Ectodermal cell (in vitro differentiated cells): ENCODE measurements at regions not wholly inside any gene's neighbourhood (a gene's known extent, or its start where the extent isn't known, plus 50 kb on each side); places are given as distances from the start of the nearest gene placed in this dataset.

ENCODE experiments used
- H3K27ac ChIP-seq: 2 replicates; pipeline ENCODE4 v1.7.0; 2013; ENCODE audit warnings: mild to moderate bottlenecking, low read depth, low read length; ENCODE audit not compliant: insufficient read depth, poor library complexity, severe bottlenecking
- H3K27me3 ChIP-seq: 2 replicates; pipeline ENCODE4 v1.7.0; 2013; ENCODE audit warnings: mild to moderate bottlenecking, low read length; ENCODE audit not compliant: insufficient read depth, control insufficient read depth, poor library complexity, severe bottlenecking
- H3K36me3 ChIP-seq: one replicate; pipeline ENCODE4 v1.7.0; 2013; ENCODE audit warnings: low read length; ENCODE audit not compliant: control insufficient read depth, insufficient read depth
- H3K4me1 ChIP-seq: one replicate; pipeline ENCODE4 v1.7.0; 2013; ENCODE audit warnings: low read length; ENCODE audit not compliant: control insufficient read depth, insufficient read depth
- H3K4me3 ChIP-seq: 2 replicates; pipeline ENCODE4 v1.7.0; 2013; ENCODE audit warnings: low read depth, low read length, control low read depth; ENCODE audit not compliant: insufficient read depth
- H3K9me3 ChIP-seq: 2 replicates; pipeline ENCODE4 v1.7.0; 2013; ENCODE audit warnings: mild to moderate bottlenecking, low read length, moderate library complexity; ENCODE audit not compliant: control insufficient read depth
- WGBS, 2 experiments: methylation state at CpG; one replicate each; pipeline ENCODE4 v1.1.7; 2013; ENCODE audit warnings: missing lambda C conversion rate in 2 of 2; 5-methylcytosine and 5-hydroxymethylcytosine counted together

- Histone ChIP-seq H3K9me3 (no peaks in the 10 kb centered on the region), H3K4me1 (no peaks in the 10 kb centered on the region), H3K4me3 (no peak overlapping the region), H3K27me3 (no peaks in the 10 kb centered on the region), H3K27ac (no peak overlapping the region), H3K36me3 (no peaks in the 10 kb centered on the region)
- 76 to 93% methylated on average over 2 of the region's 2 CpGs for WGBS, 2 experiments
Observed at GRCh38 chr12:30003321-30003720, 219.6 kb upstream of the TMTC1 start.

GRCh38 chr12:30002677-30003076 lies 218.9 kb upstream of the TMTC1 start:
- 85 to 87% methylated on average over 5 of the region's 5 CpGs for WGBS, 2 experiments
- no peak overlapping the region for H3K4me3 ChIP-seq

GRCh38 chr12:30000401-30000800 lies 216.7 kb upstream of the TMTC1 start:
- H3K9me3 ChIP-seq, result no peaks in the 10 kb centered on the region
- 88 to 94% methylated on average over 1 of the region's 1 CpG for WGBS, 2 experiments
- no peaks in the 10 kb centered on the region for H3K36me3 ChIP-seq
- no peak overlapping the region for H3K4me3 ChIP-seq
- H3K27ac ChIP-seq, result no peak overlapping the region
- no peaks in the 10 kb centered on the region for H3K4me1 ChIP-seq
- H3K27me3 ChIP-seq, result no peaks in the 10 kb centered on the region

More at GRCh38 chr12:30002677-30003076, 218.9 kb upstream of the TMTC1 start:
- no peak overlapping the region for H3K27ac ChIP-seq
- H3K27me3 ChIP-seq, result no peaks in the 10 kb centered on the region
- H3K36me3 ChIP-seq, result no peaks in the 10 kb centered on the region
- no peaks in the 10 kb centered on the region for H3K9me3 ChIP-seq
- no peaks in the 10 kb centered on the region for H3K4me1 ChIP-seq

- H3K9me3 ChIP-seq, result no peaks in the 10 kb centered on the region
- no peak overlapping the region for H3K27ac ChIP-seq
- H3K4me3 ChIP-seq, result no peak overlapping the region
- H3K36me3 ChIP-seq, result no peaks in the 10 kb centered on the region
- 84 to 94% methylated on average over 3 of the region's 3 CpGs for WGBS, 2 experiments
- H3K4me1 ChIP-seq, result no peaks in the 10 kb centered on the region
- no peaks in the 10 kb centered on the region for H3K27me3 ChIP-seq
Observed at GRCh38 chr12:29996993-29997392, 213.3 kb upstream of the TMTC1 start.

- no peaks in the 10 kb centered on the region for H3K9me3 ChIP-seq
- 79 to 87% methylated on average over 2 of the region's 2 CpGs for WGBS, 2 experiments
Observed at GRCh38 chr12:29992366-29992765, 208.6 kb upstream of the TMTC1 start.

GRCh38 chr12:29991924-29992323 lies 208.2 kb upstream of the TMTC1 start:
- Histone ChIP-seq H3K4me3 (no peak overlapping the region), H3K27me3 (no peaks in the 10 kb centered on the region), H3K27ac (no peak overlapping the region), H3K36me3 (no peaks in the 10 kb centered on the region), H3K4me1 (no peaks in the 10 kb centered on the region), H3K9me3 (no peaks in the 10 kb centered on the region)
- 96 to 98% methylated on average over 2 of the region's 2 CpGs for WGBS, 2 experiments

More at GRCh38 chr12:29992366-29992765, 208.6 kb upstream of the TMTC1 start:
- Histone ChIP-seq H3K4me1 (no peaks in the 10 kb centered on the region), H3K4me3 (no peak overlapping the region), H3K27me3 (no peaks in the 10 kb centered on the region), H3K36me3 (no peaks in the 10 kb centered on the region), H3K27ac (no peak overlapping the region)

- Histone ChIP-seq H3K9me3 (no peaks in the 10 kb centered on the region), H3K4me3 (no peak overlapping the region), H3K36me3 (no peaks in the 10 kb centered on the region), H3K27me3 (no peaks in the 10 kb centered on the region), H3K27ac (no peak overlapping the region), H3K4me1 (no peaks in the 10 kb centered on the region)
- WGBS, 2 experiments, result 94% methylated on average over 4 of the region's 4 CpGs
Observed at GRCh38 chr12:29990971-29991370, 207.2 kb upstream of the TMTC1 start.

- Histone ChIP-seq H3K9me3 (no peaks in the 10 kb centered on the region), H3K4me3 (no peak overlapping the region), H3K4me1 (no peaks in the 10 kb centered on the region), H3K36me3 (no peaks in the 10 kb centered on the region), H3K27ac (no peak overlapping the region), H3K27me3 (no peaks in the 10 kb centered on the region)
- 64% methylated on average over 2 of the region's 2 CpGs; no CpG with 5 or more reads in 1 of the 2 experiments for WGBS, 2 experiments
Observed at GRCh38 chr12:29983851-29984250, 200.1 kb upstream of the TMTC1 start.

GRCh38 chr12:29980304-29980703 lies 196.6 kb upstream of the TMTC1 start:
- H3K4me3 ChIP-seq, result no peak overlapping the region
- H3K9me3 ChIP-seq, result no peaks in the 10 kb centered on the region
- no peaks in the 10 kb centered on the region for H3K27me3 ChIP-seq
- no peaks in the 10 kb centered on the region for H3K4me1 ChIP-seq
- no peaks in the 10 kb centered on the region for H3K36me3 ChIP-seq
- H3K27ac ChIP-seq, result no peak overlapping the region

GRCh38 chr12:29971446-29971845 lies 187.7 kb upstream of the TMTC1 start:
- H3K27ac ChIP-seq, result no peak overlapping the region
- no peak overlapping the region for H3K4me3 ChIP-seq
- 57 to 66% methylated on average over 2 of the region's 2 CpGs for WGBS, 2 experiments
- peaks cover 10% of the 10 kb centered on the region for H3K4me1 ChIP-seq
- no peaks in the 10 kb centered on the region for H3K36me3 ChIP-seq
- H3K9me3 ChIP-seq, result no peaks in the 10 kb centered on the region
- H3K27me3 ChIP-seq, result no peaks in the 10 kb centered on the region

- Histone ChIP-seq H3K4me3 (no peak overlapping the region), H3K9me3 (no peaks in the 10 kb centered on the region), H3K4me1 (peaks cover 10% of the 10 kb centered on the region), H3K36me3 (no peaks in the 10 kb centered on the region), H3K27me3 (no peaks in the 10 kb centered on the region), H3K27ac (no peak overlapping the region)
- WGBS, 2 experiments, result 89 to 94% methylated on average over 3 of the region's 3 CpGs
Observed at GRCh38 chr12:29970501-29970900, 186.8 kb upstream of the TMTC1 start.
